ENCODE measurements at regions not wholly inside any gene's neighbourhood (a gene's known extent, or its start where the extent isn't known, plus 50 kb on each side); places are given as distances from the start of the nearest gene placed in this dataset.

DNA sequence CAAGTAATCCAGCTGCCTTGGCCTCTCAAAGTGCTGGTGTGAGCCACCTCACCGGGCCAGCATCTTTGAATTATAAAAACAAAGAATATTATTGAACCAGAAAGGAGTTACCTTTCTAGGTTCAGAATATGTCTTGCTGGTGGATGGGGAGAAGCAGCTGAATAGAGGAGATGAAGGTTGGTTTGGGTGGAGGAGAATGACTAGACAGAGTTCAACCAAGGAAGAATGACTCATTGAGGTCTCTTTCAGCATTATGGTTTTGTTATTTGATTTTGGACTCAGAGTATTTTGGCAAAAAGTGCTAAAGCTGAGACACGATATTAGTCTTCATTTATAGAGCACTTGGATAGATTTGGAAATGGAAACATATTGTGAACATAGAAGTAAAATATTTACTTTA lies 75.2 kb upstream of the MPDZ start:
- TF ChIP-seq, protein P1, sequence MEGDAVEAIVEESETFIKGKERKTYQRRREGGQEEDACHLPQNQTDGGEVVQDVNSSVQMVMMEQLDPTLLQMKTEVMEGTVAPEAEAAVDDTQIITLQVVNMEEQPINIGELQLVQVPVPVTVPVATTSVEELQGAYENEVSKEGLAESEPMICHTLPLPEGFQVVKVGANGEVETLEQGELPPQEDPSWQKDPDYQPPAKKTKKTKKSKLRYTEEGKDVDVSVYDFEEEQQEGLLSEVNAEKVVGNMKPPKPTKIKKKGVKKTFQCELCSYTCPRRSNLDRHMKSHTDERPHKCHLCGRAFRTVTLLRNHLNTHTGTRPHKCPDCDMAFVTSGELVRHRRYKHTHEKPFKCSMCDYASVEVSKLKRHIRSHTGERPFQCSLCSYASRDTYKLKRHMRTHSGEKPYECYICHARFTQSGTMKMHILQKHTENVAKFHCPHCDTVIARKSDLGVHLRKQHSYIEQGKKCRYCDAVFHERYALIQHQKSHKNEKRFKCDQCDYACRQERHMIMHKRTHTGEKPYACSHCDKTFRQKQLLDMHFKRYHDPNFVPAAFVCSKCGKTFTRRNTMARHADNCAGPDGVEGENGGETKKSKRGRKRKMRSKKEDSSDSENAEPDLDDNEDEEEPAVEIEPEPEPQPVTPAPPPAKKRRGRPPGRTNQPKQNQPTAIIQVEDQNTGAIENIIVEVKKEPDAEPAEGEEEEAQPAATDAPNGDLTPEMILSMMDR (IDR thresholded peaks at IDR 0.05): no peak
- no peak for TF ChIP-seq POLR2A (IDR thresholded peaks at IDR 0.05)
- no peak for TF ChIP-seq EP300 (IDR thresholded peaks at IDR 0.05)

Data from suprapubic skin (tissue), 3 donors.